SK-N-SH (cell line): ENCODE measurements at regions not wholly inside any gene's neighbourhood (a gene's known extent, or its start where the extent isn't known, plus 50 kb on each side); places are given as distances from the start of the nearest gene placed in this dataset.

Experiments used
- CTCF ChIA-PET: fragments of 300-600, 350-600 bp; formaldehyde crosslinking; extraction: SDS; loops from one replicate; lab custom pipeline; 2021; lab: Yijun Ruan, JAX
- POLR2A ChIA-PET: fragments of 350-600 bp; sonication (Branson Sonifier 250); formaldehyde crosslinking; extraction: SDS; loops from one replicate; lab custom pipeline; 2020; ENCODE audit warnings: antibody characterized with exemption, inconsistent platforms; lab: Yijun Ruan, JAX
- DNase-seq: peaks from one replicate; pipeline ENCODE4 v3.0.0; 2012
- H2AFZ ChIP-seq: fragments of 200-600 bp; sonication (generic); 2 replicates; pipeline ENCODE4 v1.8.1; 2016; ENCODE audit warnings: antibody characterized with exemption, mild to moderate bottlenecking, low read depth
- H3F3A ChIP-seq: fragments of 200-600 bp; sonication (generic); replicated peaks from 2 replicates; pipeline ENCODE3; 2016; ENCODE audit warnings: antibody characterized with exemption, mild to moderate bottlenecking; ENCODE audit not compliant: insufficient read depth
- H3K27ac ChIP-seq, 2 experiments: fragments of 200-500 bp in 1 of 2; fragments of 200-600 bp in 1 of 2; sonication (Bioruptor generic) in 1 of 2; sonication (generic), shearing (Covaris generic) in 1 of 2; 2 replicates each; pipeline versions ENCODE4 v1.5.1 to v1.6.1; 2014 to 2016; ENCODE audit warnings: low read depth in 2 of 2, inconsistent platforms in 1 of 2, low read length in 1 of 2, mild to moderate bottlenecking in 1 of 2, mixed read lengths in 1 of 2
- H3K27me3 ChIP-seq: fragments of 200-600 bp; sonication (generic), shearing (Covaris generic); 2 replicates; pipeline ENCODE4 v1.6.1; 2016; ENCODE audit warnings: mixed run types; ENCODE audit not compliant: insufficient read depth
- H3K36me3 ChIP-seq, 2 experiments: fragments of 200-500 bp in 1 of 2; fragments of 200-600 bp in 1 of 2; sonication (Bioruptor generic) in 1 of 2; sonication (generic) in 1 of 2; replicated peaks in 1 of 2; 2 replicates each; pipeline versions ENCODE3 to v1.5.1; 2014 to 2016; ENCODE audit warnings: low read length in 1 of 2, mild to moderate bottlenecking in 1 of 2; ENCODE audit not compliant: insufficient read depth in 2 of 2, control insufficient read depth in 1 of 2
- H3K4me1 ChIP-seq, 2 experiments: fragments of 200-500 bp in 1 of 2; fragments of 200-600 bp in 1 of 2; sonication (Bioruptor generic) in 1 of 2; sonication (generic), shearing (Covaris generic) in 1 of 2; 2 replicates each; pipeline versions ENCODE4 v1.5.1 to v1.6.1; 2014 to 2016; ENCODE audit warnings: low read depth in 1 of 2, low read length in 1 of 2, mixed run types in 1 of 2; ENCODE audit not compliant: insufficient read depth in 2 of 2, control insufficient read depth in 1 of 2
- H3K4me2 ChIP-seq: fragments of 200-600 bp; sonication (generic), shearing (Covaris generic); 2 replicates; pipeline ENCODE4 v1.6.1; 2017; ENCODE audit warnings: mixed run types
- H3K4me3 ChIP-seq, 2 experiments: fragments of 200-500 bp in 1 of 2; fragments of 200-600 bp in 1 of 2; sonication (Bioruptor generic) in 1 of 2; sonication (generic), shearing (Covaris generic) in 1 of 2; 2 replicates each; pipeline versions ENCODE4 v1.5.1 to v1.8.1; 2014 to 2016; ENCODE audit warnings: low read depth in 2 of 2, inconsistent platforms in 1 of 2, low read length in 1 of 2, mild to moderate bottlenecking in 1 of 2, mixed read lengths in 1 of 2, moderate library complexity in 1 of 2
- H3K79me2 ChIP-seq: fragments of 200-600 bp; sonication (generic); 2 replicates; pipeline ENCODE4 v1.8.1; 2017; ENCODE audit warnings: mild to moderate bottlenecking; ENCODE audit not compliant: insufficient read depth
- H3K9ac ChIP-seq: fragments of 200-600 bp; sonication (generic); 2 replicates; pipeline ENCODE4 v1.6.1; 2017; ENCODE audit warnings: mixed run types
- H3K9me2 ChIP-seq: fragments of 200-600 bp; sonication (generic); 2 replicates; pipeline ENCODE4 v1.6.1; 2017; ENCODE audit warnings: mixed run types
- H3K9me3 ChIP-seq: fragments of 200-600 bp; sonication (generic); 2 replicates; pipeline ENCODE4 v1.6.1; 2017; ENCODE audit warnings: mixed run types, mild to moderate bottlenecking, moderate library complexity
- H4K20me1 ChIP-seq: fragments of 200-600 bp; sonication (generic); 2 replicates; pipeline ENCODE4 v1.6.1; 2017; ENCODE audit warnings: mild to moderate bottlenecking, mixed run types; ENCODE audit not compliant: insufficient read depth
- CHD2 ChIP-seq: fragments of 150-350 bp; IDR thresholded peaks from 2 replicates; pipeline ENCODE4 v1.6.1; 2018; ENCODE audit warnings: low read length; ENCODE audit not compliant: partially characterized antibody
- ELF1 ChIP-seq: IDR thresholded peaks from 2 replicates; pipeline ENCODE4 v1.4.0; 2012
- EP300 ChIP-seq, 2 experiments: IDR thresholded peaks; 2 replicates each; pipeline versions ENCODE4 v1.4.0 to v1.6.1; 2012; ENCODE audit warnings: borderline replicate concordance in 1 of 2, low read depth in 1 of 2, low read length in 1 of 2
- EZH2phosphoT487 ChIP-seq: fragments of 200-600 bp; sonication (generic); IDR thresholded peaks from 2 replicates; pipeline ENCODE4 v1.6.1; 2017; ENCODE audit warnings: low read depth, mixed run types, mild to moderate bottlenecking, antibody characterized with exemption, moderate library complexity, borderline replicate concordance
- FOXJ3 ChIP-seq: sonication (generic); formaldehyde crosslinking; IDR thresholded peaks from 2 replicates; pipeline ENCODE4 v1.5.1; 2020; ENCODE audit warnings: mild to moderate bottlenecking, missing genetic modification reagents
- FOXM1 ChIP-seq: IDR thresholded peaks from 2 replicates; pipeline ENCODE4 v1.4.0; 2012; ENCODE audit warnings: low read depth, mild to moderate bottlenecking
- GABPA ChIP-seq: IDR thresholded peaks from 2 replicates; pipeline ENCODE4 v1.4.0; 2012; ENCODE audit warnings: low read depth, mild to moderate bottlenecking
- MEF2A ChIP-seq: IDR thresholded peaks from 2 replicates; pipeline ENCODE4 v1.4.0; 2012; ENCODE audit warnings: low read depth, borderline replicate concordance
- NFIC ChIP-seq: IDR thresholded peaks from 2 replicates; pipeline ENCODE4 v1.4.0; 2012; ENCODE audit warnings: borderline replicate concordance
- NRF1 ChIP-seq: IDR thresholded peaks from 2 replicates; pipeline ENCODE4 v1.6.1; 2012; ENCODE audit warnings: low read depth, mild to moderate bottlenecking, low read length
- RAD21 ChIP-seq: IDR thresholded peaks from 2 replicates; pipeline ENCODE4 v1.6.1; 2012; ENCODE audit warnings: mild to moderate bottlenecking, low read length
- RXRA ChIP-seq: IDR thresholded peaks from 2 replicates; pipeline ENCODE4 v1.4.0; 2012; ENCODE audit warnings: low read depth, mild to moderate bottlenecking, borderline replicate concordance
- SIN3A ChIP-seq: IDR thresholded peaks from 2 replicates; pipeline ENCODE4 v1.6.1; 2012; ENCODE audit warnings: low read depth, mild to moderate bottlenecking, low read length, moderate library complexity, borderline replicate concordance
- SMC3 ChIP-seq: IDR thresholded peaks from 2 replicates; pipeline ENCODE4 v1.6.1; 2012; ENCODE audit warnings: low read depth, low read length, improper control_type of control experiment
- TCF12 ChIP-seq: IDR thresholded peaks from 2 replicates; pipeline ENCODE4 v1.4.0; 2012
- TEAD4 ChIP-seq: IDR thresholded peaks from 2 replicates; pipeline ENCODE4 v1.4.0; 2012; ENCODE audit warnings: mild to moderate bottlenecking, borderline replicate concordance; ENCODE audit not compliant: insufficient read depth
- WGBS: methylation state at CpG from one replicate; pipeline ENCODE4 v1.1.6; 2017; ENCODE audit warnings: low lambda C conversion rate; 5-methylcytosine and 5-hydroxymethylcytosine counted together
- TF ChIP-seq, protein P1 (sequence below): IDR thresholded peaks from 2 replicates; pipeline ENCODE4; 2012
- TF ChIP-seq, protein P2 (sequence below): fragments of 150-350 bp; IDR thresholded peaks from 2 replicates; pipeline ENCODE4 v1.6.1; 2017; ENCODE audit warnings: antibody characterized with exemption, low read length, low read depth, borderline replicate concordance
- TF ChIP-seq, protein P3 (sequence below): IDR thresholded peaks from 2 replicates; pipeline ENCODE4 v1.4.0; 2012; ENCODE audit warnings: low read depth, borderline replicate concordance
- TF ChIP-seq, protein P4 (sequence below): IDR thresholded peaks from 2 replicates; pipeline ENCODE4 v1.6.1; 2012; ENCODE audit warnings: mild to moderate bottlenecking, low read depth, low read length, moderate library complexity

DNA sequence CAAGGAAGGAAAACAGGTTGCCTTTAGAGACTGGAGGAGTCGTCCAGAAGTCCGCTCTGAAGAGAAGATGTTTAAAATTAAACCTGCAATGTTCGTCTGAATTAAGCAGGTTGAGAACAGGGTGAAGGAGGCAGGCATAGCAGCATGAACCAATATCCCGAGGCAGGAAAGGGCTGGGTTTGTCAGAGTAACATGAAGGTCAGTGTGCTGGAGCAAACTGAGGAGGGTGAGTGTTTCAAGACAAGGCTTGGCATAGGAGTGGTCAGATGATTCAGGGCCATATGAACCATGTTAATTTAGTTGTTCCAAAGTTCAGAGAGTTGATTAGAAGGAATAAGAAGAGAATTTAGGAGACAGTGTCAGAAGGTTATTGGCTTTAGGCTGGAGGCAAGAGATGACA, 93.3 kb downstream of the UTRN start:
- no peak overlapping the region for H3K4me2 ChIP-seq
- H4K20me1 ChIP-seq, result no peaks in the 10 kb centered on the region
- H3K4me3 ChIP-seq, result no peak overlapping the region
- no peak overlapping the region for H2AFZ ChIP-seq
- DNase-seq, result no peak
- no peaks in the 10 kb centered on the region; a peak in 1 of 4 replicates for H3K4me1 ChIP-seq
- H3K27me3 ChIP-seq, result no peaks in the 10 kb centered on the region; the same call in 1 of the 2 replicates
- no peaks in the 10 kb centered on the region for H3K36me3 ChIP-seq
- POLR2A ChIA-PET, result no interaction called here
- peaks cover 9% of the 10 kb centered on the region for H3F3A ChIP-seq
- no peak for TF ChIP-seq FOXM1
- TF ChIP-seq, protein P1, sequence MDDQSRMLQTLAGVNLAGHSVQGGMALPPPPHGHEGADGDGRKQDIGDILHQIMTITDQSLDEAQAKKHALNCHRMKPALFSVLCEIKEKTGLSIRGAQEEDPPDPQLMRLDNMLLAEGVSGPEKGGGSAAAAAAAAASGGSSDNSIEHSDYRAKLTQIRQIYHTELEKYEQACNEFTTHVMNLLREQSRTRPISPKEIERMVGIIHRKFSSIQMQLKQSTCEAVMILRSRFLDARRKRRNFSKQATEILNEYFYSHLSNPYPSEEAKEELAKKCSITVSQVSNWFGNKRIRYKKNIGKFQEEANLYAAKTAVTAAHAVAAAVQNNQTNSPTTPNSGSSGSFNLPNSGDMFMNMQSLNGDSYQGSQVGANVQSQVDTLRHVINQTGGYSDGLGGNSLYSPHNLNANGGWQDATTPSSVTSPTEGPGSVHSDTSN, result no peak
- no peak for TF ChIP-seq FOXJ3 (CRISPR knock-in tag)
- TF ChIP-seq, protein P2, sequence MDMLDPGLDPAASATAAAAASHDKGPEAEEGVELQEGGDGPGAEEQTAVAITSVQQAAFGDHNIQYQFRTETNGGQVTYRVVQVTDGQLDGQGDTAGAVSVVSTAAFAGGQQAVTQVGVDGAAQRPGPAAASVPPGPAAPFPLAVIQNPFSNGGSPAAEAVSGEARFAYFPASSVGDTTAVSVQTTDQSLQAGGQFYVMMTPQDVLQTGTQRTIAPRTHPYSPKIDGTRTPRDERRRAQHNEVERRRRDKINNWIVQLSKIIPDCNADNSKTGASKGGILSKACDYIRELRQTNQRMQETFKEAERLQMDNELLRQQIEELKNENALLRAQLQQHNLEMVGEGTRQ, result no peak
- TF ChIP-seq, protein P3, sequence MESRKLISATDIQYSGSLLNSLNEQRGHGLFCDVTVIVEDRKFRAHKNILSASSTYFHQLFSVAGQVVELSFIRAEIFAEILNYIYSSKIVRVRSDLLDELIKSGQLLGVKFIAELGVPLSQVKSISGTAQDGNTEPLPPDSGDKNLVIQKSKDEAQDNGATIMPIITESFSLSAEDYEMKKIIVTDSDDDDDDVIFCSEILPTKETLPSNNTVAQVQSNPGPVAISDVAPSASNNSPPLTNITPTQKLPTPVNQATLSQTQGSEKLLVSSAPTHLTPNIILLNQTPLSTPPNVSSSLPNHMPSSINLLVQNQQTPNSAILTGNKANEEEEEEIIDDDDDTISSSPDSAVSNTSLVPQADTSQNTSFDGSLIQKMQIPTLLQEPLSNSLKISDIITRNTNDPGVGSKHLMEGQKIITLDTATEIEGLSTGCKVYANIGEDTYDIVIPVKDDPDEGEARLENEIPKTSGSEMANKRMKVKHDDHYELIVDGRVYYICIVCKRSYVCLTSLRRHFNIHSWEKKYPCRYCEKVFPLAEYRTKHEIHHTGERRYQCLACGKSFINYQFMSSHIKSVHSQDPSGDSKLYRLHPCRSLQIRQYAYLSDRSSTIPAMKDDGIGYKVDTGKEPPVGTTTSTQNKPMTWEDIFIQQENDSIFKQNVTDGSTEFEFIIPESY, result no peak
- no peak for TF ChIP-seq RXRA
- TF ChIP-seq RAD21, result no peak
- no peak for TF ChIP-seq NRF1
- TF ChIP-seq SMC3, result no peak
- TF ChIP-seq, protein P4, sequence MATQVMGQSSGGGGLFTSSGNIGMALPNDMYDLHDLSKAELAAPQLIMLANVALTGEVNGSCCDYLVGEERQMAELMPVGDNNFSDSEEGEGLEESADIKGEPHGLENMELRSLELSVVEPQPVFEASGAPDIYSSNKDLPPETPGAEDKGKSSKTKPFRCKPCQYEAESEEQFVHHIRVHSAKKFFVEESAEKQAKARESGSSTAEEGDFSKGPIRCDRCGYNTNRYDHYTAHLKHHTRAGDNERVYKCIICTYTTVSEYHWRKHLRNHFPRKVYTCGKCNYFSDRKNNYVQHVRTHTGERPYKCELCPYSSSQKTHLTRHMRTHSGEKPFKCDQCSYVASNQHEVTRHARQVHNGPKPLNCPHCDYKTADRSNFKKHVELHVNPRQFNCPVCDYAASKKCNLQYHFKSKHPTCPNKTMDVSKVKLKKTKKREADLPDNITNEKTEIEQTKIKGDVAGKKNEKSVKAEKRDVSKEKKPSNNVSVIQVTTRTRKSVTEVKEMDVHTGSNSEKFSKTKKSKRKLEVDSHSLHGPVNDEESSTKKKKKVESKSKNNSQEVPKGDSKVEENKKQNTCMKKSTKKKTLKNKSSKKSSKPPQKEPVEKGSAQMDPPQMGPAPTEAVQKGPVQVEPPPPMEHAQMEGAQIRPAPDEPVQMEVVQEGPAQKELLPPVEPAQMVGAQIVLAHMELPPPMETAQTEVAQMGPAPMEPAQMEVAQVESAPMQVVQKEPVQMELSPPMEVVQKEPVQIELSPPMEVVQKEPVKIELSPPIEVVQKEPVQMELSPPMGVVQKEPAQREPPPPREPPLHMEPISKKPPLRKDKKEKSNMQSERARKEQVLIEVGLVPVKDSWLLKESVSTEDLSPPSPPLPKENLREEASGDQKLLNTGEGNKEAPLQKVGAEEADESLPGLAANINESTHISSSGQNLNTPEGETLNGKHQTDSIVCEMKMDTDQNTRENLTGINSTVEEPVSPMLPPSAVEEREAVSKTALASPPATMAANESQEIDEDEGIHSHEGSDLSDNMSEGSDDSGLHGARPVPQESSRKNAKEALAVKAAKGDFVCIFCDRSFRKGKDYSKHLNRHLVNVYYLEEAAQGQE, result no peak
- TF ChIP-seq EZH2phosphoT487, result no peak
- no peak for TF ChIP-seq TCF12
- no peak for TF ChIP-seq CHD2
- TF ChIP-seq ELF1, result no peak
- TF ChIP-seq MEF2A, result no peak
- no peak for TF ChIP-seq NFIC
- TF ChIP-seq TEAD4, result no peak
- TF ChIP-seq GABPA, result no peak
- TF ChIP-seq SIN3A, result no peak
- no peak for TF ChIP-seq EP300 (IDR thresholded peaks at IDR 0.05; ENCODE audit: borderline replicate concordance in 1 of 2, low read depth in 1 of 2, low read length in 1 of 2)
- TF ChIP-seq, all 33 proteins: peak for 0
- WGBS, result 11% methylated on average over 4 of the region's 4 CpGs
- H3K9me3 ChIP-seq, result no peaks in the 10 kb centered on the region
- peak overlapping the region; percentile 59 to 69; a peak in 2 of 4 replicates for H3K27ac ChIP-seq
- H3K9ac ChIP-seq, result no peak overlapping the region
- peaks cover 3% of the 10 kb centered on the region for H3K79me2 ChIP-seq
- CTCF ChIA-PET, result no interaction called here
- no peaks in the 10 kb centered on the region for H3K9me2 ChIP-seq
